ENCODE measurements at regions not wholly inside any gene's neighbourhood (a gene's known extent, or its start where the extent isn't known, plus 50 kb on each side); places are given as distances from the start of the nearest gene placed in this dataset.
"Not testable (repeated sequence)": the region's sequence is repeated elsewhere in the genome, so short reads cannot be mapped to it uniquely, and the experiment has no call there.

- CTCF ChIA-PET, result no interaction called here
- DNase-seq, result no peak
- H3K27ac Mint-ChIP-seq, result no peak overlapping the region
- H3K36me3 Mint-ChIP-seq, result no peaks in the 10 kb centered on the region
- H3K27me3 Mint-ChIP-seq, result no peaks in the 10 kb centered on the region
- peaks cover 50% of the 10 kb centered on the region for H3K9me3 Mint-ChIP-seq
- H3K4me3 Mint-ChIP-seq, result no peak overlapping the region
- no peaks in the 10 kb centered on the region for H3K4me1 Mint-ChIP-seq
Measured at GRCh38 chr2:4168834-4169233, 465.5 kb downstream of the DCDC2C start.

GRCh38 chr2:4174796-4175195 lies 471.4 kb downstream of the DCDC2C start:
- Mint-ChIP-seq H3K4me3 (no peak overlapping the region), H3K27ac (no peak overlapping the region), H3K4me1 (no peaks in the 10 kb centered on the region), H3K36me3 (no peaks in the 10 kb centered on the region), H3K27me3 (no peaks in the 10 kb centered on the region), H3K9me3 (peaks cover 46% of the 10 kb centered on the region)
- DNase-seq, result no peak
- CTCF ChIA-PET, result no interaction called here

DNA sequence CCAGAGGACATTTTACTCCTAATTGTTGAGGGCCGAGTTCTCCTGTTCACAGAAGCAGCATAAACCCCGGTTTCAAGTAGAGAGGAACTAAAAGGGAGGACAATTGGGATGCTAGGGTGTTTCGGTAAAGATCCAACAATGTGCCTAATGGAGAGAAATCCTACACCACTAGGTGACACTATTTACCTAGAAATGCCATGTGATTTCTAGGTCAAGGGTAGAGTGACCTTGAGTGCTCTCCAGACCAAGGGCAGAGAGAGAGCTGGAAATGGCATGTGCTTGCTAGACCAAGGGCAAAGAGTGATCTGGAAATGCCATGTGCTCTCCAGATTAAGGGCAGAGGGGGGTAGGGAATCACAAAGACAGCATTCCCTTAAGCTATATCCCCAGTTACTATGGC lies 472.0 kb downstream of the DCDC2C start:
- Mint-ChIP-seq H3K27me3 (no peaks in the 10 kb centered on the region), H3K27ac (no peak overlapping the region), H3K9me3 (peaks cover 49% of the 10 kb centered on the region), H3K36me3 (no peaks in the 10 kb centered on the region), H3K4me3 (no peak overlapping the region), H3K4me1 (no peaks in the 10 kb centered on the region)
- CTCF ChIA-PET, result no interaction called here
- DNase-seq, result no peak

DNA sequence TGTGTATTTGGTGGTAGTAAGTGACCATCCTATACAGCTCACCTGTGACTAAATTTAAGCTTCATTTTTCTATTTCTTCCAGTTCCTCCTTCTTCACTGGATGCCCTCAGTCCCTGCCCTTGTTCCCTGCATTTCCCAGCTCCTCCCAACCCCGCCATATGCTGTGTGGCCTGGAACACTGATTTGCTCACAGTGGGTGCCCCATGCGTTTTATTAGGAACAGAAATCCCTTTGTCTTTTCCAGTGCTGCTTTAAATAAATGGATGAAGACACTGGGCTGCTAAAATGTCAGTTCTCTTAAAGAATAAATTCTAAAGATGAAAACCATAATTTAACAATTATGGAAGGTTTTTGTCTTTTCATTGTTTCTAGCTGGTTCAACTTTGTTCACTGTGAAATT lies 477.3 kb downstream of the DCDC2C start:
- Mint-ChIP-seq H3K36me3 (no peaks in the 10 kb centered on the region), H3K4me1 (no peaks in the 10 kb centered on the region), H3K9me3 (peaks cover 30% of the 10 kb centered on the region), H3K4me3 (no peak overlapping the region), H3K27me3 (no peaks in the 10 kb centered on the region), H3K27ac (no peak overlapping the region)
- DNase-seq, result no peak
- CTCF ChIA-PET, result no interaction called here

DNA sequence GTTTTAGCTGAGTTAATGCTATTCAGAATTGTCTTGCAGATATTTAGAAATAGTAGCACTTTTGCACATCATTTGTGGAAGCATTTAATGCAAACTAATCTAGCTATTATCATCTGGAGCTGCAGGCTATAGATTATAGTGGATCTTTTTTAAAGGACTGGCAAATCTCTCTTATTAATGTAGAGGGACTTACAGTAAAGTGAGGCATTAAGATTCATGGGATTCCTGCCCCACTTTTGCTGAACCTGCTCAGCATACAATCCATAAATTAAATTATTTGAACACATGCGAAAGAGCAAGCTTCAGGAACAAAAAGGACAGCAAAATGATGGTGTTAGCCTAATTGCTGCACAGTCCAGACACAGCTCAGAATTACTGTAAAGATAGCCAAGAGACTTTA lies 477.7 kb downstream of the DCDC2C start:
- no peaks in the 10 kb centered on the region for H3K36me3 Mint-ChIP-seq
- no peak overlapping the region for H3K4me3 Mint-ChIP-seq
- no peak overlapping the region for H3K27ac Mint-ChIP-seq
- no peaks in the 10 kb centered on the region for H3K27me3 Mint-ChIP-seq
- CTCF ChIA-PET, result no interaction called here
- DNase-seq, result no peak
- peaks cover 25% of the 10 kb centered on the region for H3K9me3 Mint-ChIP-seq
- H3K4me1 Mint-ChIP-seq, result no peaks in the 10 kb centered on the region

- Mint-ChIP-seq H3K27ac (no peak overlapping the region), H3K4me1 (no peaks in the 10 kb centered on the region), H3K9me3 (peaks cover 20% of the 10 kb centered on the region), H3K36me3 (no peaks in the 10 kb centered on the region), H3K27me3 (no peaks in the 10 kb centered on the region), H3K4me3 (no peak overlapping the region)
- DNase-seq, result no peak
- CTCF ChIA-PET, result no interaction called here
Measured at GRCh38 chr2:4188561-4188960, 485.2 kb downstream of the DCDC2C start.

- no peaks in the 10 kb centered on the region for H3K4me1 Mint-ChIP-seq
- no peaks in the 10 kb centered on the region for H3K36me3 Mint-ChIP-seq
- H3K4me3 Mint-ChIP-seq, result no peak overlapping the region
- no peak overlapping the region for H3K27ac Mint-ChIP-seq
- CTCF ChIA-PET, result no interaction called here
- no peak for DNase-seq
- H3K27me3 Mint-ChIP-seq, result no peaks in the 10 kb centered on the region
- peaks cover 31% of the 10 kb centered on the region for H3K9me3 Mint-ChIP-seq
Measured at GRCh38 chr2:4190548-4190947, 487.2 kb downstream of the DCDC2C start.

- H3K4me3 Mint-ChIP-seq, result no peak overlapping the region
- H3K9me3 Mint-ChIP-seq, result peaks cover 35% of the 10 kb centered on the region
- H3K4me1 Mint-ChIP-seq, result no peaks in the 10 kb centered on the region
- CTCF ChIA-PET, result no interaction called here
- no peaks in the 10 kb centered on the region for H3K36me3 Mint-ChIP-seq
- no peak for DNase-seq
- H3K27me3 Mint-ChIP-seq, result no peaks in the 10 kb centered on the region
- H3K27ac Mint-ChIP-seq, result no peak overlapping the region
Measured at GRCh38 chr2:4192119-4192518, 488.7 kb downstream of the DCDC2C start.

DNA sequence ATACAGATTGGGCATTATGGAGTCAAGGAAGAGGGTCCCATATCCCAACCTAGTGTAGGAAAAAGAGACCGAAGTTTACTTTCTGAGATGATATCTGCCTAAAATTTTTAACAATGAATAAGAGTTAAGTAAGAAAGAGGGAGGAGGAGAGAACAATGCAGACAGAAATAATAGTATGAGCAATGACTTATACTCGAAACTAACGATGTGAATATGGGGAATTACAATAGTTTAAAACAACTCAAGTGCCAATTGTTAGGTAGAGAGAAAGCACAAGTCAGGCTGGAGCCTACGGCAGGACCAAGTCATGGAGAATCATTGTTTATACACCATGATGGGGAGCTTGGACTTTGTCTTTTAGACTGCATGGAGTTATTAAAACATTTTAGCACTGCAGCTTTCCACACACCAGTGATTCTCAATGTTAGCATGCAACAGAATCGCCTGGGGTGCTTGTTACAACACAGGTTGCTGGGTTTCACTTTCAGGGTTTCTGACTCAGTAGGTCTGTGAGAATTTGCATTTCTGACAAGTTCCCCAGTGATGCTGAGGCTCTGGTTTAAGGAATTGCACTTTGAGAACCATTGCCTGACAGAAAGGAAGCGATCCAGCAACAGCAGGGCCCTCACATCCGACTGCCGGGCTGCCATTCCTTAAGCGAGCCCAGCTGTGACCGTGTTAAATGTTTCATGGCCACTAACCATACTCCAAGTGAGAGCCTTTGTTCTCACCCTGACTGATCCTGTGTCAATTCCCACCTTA lies 511.2 kb downstream of the DCDC2C start:
- H3K4me1 Mint-ChIP-seq, result no peaks in the 10 kb centered on the region
- no peak for DNase-seq
- no peak overlapping the region for H3K27ac Mint-ChIP-seq
- peaks cover 10% of the 10 kb centered on the region for H3K9me3 Mint-ChIP-seq
- no peaks in the 10 kb centered on the region for H3K36me3 Mint-ChIP-seq
- no peak overlapping the region for H3K4me3 Mint-ChIP-seq
- CTCF ChIA-PET, result no interaction called here
- H3K27me3 Mint-ChIP-seq, result no peaks in the 10 kb centered on the region

DNA sequence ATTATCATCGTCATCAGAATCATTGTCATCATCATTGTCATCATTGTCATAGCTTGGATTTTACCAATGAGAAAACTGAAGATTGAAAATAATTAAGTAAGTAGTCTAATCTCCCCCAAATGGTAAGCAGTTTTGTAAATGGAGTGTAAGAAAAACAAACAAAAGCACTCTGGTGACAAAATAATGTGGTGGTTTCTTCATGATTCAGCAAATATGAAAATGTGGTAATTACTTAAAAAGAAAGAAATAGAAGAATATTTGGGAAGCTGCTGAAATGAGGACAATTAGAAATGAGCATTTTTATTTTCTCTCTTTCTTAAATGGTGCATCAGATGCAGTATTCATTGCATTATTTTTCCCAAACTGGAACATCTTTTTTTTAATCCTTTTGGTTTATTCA lies 514.4 kb downstream of the DCDC2C start:
- H3K4me3 Mint-ChIP-seq, result no peak overlapping the region
- no peak for DNase-seq
- H3K9me3 Mint-ChIP-seq, result peaks cover 10% of the 10 kb centered on the region
- no peaks in the 10 kb centered on the region for H3K36me3 Mint-ChIP-seq
- H3K27ac Mint-ChIP-seq, result no peak overlapping the region
- no peaks in the 10 kb centered on the region for H3K4me1 Mint-ChIP-seq
- CTCF ChIA-PET, result no interaction called here
- H3K27me3 Mint-ChIP-seq, result no peaks in the 10 kb centered on the region

GRCh38 chr2:4219101-4219500 lies 515.7 kb downstream of the DCDC2C start:
- no peak for DNase-seq
- no peak overlapping the region for H3K27ac Mint-ChIP-seq
- CTCF ChIA-PET, result no interaction called here
- H3K4me1 Mint-ChIP-seq, result no peaks in the 10 kb centered on the region
- peaks cover 14% of the 10 kb centered on the region for H3K9me3 Mint-ChIP-seq
- H3K36me3 Mint-ChIP-seq, result no peaks in the 10 kb centered on the region
- H3K27me3 Mint-ChIP-seq, result no peaks in the 10 kb centered on the region
- no peak overlapping the region for H3K4me3 Mint-ChIP-seq

DNA sequence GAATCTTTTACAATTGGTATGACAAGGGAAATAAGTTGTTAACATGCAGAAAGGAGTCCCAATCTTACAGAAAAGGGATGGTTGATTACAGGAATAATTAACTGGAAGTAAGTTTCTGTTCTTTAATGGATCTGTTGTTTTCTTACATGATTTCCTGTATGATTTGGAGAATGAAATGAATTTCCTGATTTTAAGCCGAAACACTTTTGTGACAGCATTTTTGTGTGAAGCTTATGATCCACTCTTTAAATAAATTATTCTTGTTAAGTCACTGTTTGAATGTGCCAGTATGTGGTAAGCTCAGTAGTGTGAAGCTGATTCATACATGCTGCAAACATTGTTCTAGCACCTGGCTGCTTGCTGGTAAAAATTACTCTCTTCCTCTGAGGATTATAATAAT lies 516.2 kb downstream of the DCDC2C start:
- Mint-ChIP-seq H3K27ac (no peak overlapping the region), H3K4me1 (no peaks in the 10 kb centered on the region), H3K36me3 (no peaks in the 10 kb centered on the region), H3K4me3 (no peak overlapping the region), H3K27me3 (no peaks in the 10 kb centered on the region), H3K9me3 (peaks cover 17% of the 10 kb centered on the region)
- DNase-seq, result no peak
- CTCF ChIA-PET, result no interaction called here

DNA sequence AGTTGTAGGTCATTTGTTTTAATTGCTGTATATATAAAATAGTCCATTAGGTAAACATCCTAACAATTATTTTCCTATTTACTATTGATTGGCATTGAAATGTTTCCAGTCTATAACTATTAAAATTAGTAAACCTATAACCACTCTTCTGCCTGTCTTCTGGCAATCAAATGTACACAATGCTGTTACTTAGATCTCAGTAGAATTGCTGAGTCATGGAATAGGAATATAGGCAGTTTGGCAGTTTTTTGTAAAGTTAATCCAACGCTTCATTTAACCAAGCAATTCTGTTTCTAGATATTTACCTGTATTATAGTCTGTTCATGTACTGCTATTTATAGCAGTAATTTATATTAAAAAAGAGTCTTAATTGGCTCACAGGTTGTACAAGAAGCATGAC lies 518.1 kb downstream of the DCDC2C start:
- CTCF ChIA-PET, result no interaction called here
- no peak for DNase-seq
- H3K27ac Mint-ChIP-seq, result no peak overlapping the region
- H3K9me3 Mint-ChIP-seq, result peaks cover 15% of the 10 kb centered on the region
- H3K4me1 Mint-ChIP-seq, result no peaks in the 10 kb centered on the region
- no peak overlapping the region for H3K4me3 Mint-ChIP-seq
- no peaks in the 10 kb centered on the region for H3K27me3 Mint-ChIP-seq
- H3K36me3 Mint-ChIP-seq, result no peaks in the 10 kb centered on the region

DNA sequence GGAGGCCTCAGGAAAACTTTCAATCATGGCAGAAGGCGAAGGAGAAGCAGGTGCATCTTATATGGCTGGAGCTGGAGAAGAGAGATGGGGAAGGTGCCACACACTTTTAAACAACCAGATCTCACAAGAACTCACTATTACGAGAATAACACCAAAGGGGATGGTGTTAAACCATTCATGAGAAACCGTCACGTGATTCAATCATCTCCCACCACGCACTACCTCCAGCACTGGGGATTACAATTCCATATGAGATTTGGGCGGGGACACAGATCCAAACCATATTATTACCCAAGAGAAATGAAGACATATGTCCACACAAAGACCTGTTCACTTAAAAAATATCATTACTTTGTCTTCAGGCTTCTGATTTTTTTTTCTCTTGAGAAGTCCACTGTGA lies 518.5 kb downstream of the DCDC2C start:
- no peaks in the 10 kb centered on the region for H3K27me3 Mint-ChIP-seq
- H3K9me3 Mint-ChIP-seq, result peaks cover 15% of the 10 kb centered on the region
- no peak overlapping the region for H3K4me3 Mint-ChIP-seq
- H3K36me3 Mint-ChIP-seq, result no peaks in the 10 kb centered on the region
- no peaks in the 10 kb centered on the region for H3K4me1 Mint-ChIP-seq
- CTCF ChIA-PET, result no interaction called here
- no peak for DNase-seq
- H3K27ac Mint-ChIP-seq, result no peak overlapping the region

DNA sequence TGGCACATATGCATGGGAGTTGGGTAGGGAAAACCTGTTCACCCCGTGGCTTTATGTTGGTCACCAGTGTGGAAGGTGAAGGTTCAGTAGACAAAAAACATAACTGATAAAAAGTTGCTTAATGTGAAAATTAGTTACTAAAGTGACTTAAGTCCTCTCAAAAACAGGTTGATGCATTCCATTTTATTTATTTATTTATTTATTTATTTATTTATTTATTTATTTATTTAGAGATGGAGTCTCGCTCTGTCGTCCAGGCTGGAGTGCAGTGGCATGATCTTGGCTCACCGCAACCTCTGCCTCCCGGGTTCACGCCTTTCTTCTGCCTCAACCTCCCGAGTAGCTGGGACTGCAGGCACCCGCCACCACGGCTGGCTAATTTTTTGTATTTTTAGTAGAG lies 541.0 kb downstream of the DCDC2C start:
- H3K27ac Mint-ChIP-seq, H3K4me1 Mint-ChIP-seq, DNase-seq, H3K36me3 Mint-ChIP-seq, H3K4me3 Mint-ChIP-seq, CTCF ChIA-PET, H3K27me3 Mint-ChIP-seq: not testable (repeated sequence)
- peaks cover 20% of the 10 kb centered on the region for H3K9me3 Mint-ChIP-seq
